Fibroblast of lung (primary cell): ENCODE measurements at regions not wholly inside any gene's neighbourhood (a gene's known extent, or its start where the extent isn't known, plus 50 kb on each side); places are given as distances from the start of the nearest gene placed in this dataset.

Experiments used
- EZH2 ChIP-seq: IDR thresholded peaks from 2 replicates; pipeline ENCODE4 v1.5.1; 2012; ENCODE audit warnings: low read length, control low read depth, mild to moderate bottlenecking; ENCODE audit errors: missing control alignments
- TF ChIP-seq, protein P1 (sequence below), 2 donors: IDR thresholded peaks in 1 of 2; conservative IDR thresholded peaks in 1 of 2; 1 replicate in 1 of 2; 2 replicates in 1 of 2; pipeline ENCODE4 v1.5.1; 2011 to 2012; ENCODE audit warnings: low read length in 2 of 2, control low read depth in 1 of 2, inconsistent platforms in 1 of 2, low read depth in 1 of 2, mild to moderate bottlenecking in 1 of 2

GRCh38 chrX:27391623-27392022 is 71.5 kb downstream of the PPP4R3C start:
- TF ChIP-seq, protein P1, sequence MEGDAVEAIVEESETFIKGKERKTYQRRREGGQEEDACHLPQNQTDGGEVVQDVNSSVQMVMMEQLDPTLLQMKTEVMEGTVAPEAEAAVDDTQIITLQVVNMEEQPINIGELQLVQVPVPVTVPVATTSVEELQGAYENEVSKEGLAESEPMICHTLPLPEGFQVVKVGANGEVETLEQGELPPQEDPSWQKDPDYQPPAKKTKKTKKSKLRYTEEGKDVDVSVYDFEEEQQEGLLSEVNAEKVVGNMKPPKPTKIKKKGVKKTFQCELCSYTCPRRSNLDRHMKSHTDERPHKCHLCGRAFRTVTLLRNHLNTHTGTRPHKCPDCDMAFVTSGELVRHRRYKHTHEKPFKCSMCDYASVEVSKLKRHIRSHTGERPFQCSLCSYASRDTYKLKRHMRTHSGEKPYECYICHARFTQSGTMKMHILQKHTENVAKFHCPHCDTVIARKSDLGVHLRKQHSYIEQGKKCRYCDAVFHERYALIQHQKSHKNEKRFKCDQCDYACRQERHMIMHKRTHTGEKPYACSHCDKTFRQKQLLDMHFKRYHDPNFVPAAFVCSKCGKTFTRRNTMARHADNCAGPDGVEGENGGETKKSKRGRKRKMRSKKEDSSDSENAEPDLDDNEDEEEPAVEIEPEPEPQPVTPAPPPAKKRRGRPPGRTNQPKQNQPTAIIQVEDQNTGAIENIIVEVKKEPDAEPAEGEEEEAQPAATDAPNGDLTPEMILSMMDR (conservative IDR thresholded peaks at IDR 0.05 in 1 of 2, IDR thresholded peaks at IDR 0.05 in 1 of 2; ENCODE audit: low read depth in 1 of 2, low read length in 2 of 2) = no peak
- no peak for TF ChIP-seq EZH2
